Stimulated activated CD4-positive, alpha-beta T cell treated with anti-CD3 and anti-CD28 coated beads, Interleukin-1b, Interleukin-23, amount 100 ng/mL, for 1 hour (primary cell): ENCODE measurements at regions not wholly inside any gene's neighbourhood (a gene's known extent, or its start where the extent isn't known, plus 50 kb on each side); places are given as distances from the start of the nearest gene placed in this dataset.
"Not testable (repeated sequence)": the region's sequence is repeated elsewhere in the genome, so short reads cannot be mapped to it uniquely, and the experiment has no call there.

Source experiments
- DNase-seq, 2 donors: peaks; one replicate each; pipeline ENCODE4 v3.0.0-alpha.2; 2020; ENCODE audit warnings: low read depth in 2 of 2

DNA sequence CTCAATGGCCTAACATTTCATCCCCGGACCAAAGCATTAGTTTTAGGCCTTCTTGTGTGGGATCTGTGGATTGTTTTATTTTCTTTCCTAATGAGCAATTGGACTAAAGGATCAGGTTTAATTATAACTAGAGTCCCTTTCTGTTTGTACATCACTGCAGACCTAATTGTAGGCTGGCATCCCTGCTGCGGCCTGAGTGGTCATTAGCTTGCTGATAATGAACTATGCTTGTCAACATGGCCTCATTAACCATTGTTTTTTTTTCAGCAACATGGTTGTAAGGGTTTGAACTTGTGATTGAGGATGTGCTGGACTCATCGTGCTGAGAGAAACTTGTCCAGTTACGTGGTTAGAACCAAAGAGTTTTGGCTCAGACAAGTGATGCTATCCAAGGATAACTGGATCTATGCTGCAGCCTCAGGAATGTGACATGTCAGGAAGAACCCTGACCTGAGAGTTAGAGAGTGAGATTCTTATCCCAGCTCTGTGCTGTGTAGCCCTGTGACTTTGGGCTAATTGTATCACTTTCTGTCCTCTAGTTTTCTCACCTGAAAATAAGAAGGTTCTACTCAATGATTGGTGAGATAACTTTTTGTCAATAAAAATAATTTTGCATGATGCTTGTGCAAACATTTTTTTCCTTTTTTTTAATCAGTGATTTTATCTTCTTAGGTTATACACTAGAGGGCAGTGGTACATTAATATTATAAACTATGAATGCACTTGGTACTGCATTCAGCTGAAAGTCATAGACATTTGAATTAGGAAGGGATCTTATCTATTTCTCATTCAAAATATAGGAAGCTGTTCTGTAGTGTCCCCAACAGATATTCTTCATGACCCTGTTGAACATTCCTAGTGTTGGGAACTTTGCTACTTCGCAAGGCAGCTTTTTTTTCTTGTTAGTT is 140.9 kb downstream of the RNF144B start:
- no peak for DNase-seq

DNA sequence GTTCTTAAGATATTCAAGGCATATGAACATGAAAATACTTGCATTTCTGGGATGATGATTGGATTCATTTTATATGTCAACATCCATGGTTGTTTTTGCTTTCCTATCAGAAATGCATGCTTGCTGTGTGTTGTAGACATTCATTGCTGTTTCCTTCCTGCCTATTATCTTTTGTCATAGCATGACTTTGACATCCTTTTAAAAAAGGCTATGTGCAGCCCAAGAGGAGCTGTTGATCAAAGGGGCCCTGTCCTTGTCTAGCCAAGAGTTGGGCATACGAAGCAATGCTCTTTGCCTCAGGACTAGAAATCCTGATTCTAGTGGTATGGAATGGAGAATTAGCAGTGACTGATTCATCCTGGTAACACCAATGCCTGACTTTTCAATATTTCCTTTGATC is 143.1 kb downstream of the RNF144B start:
- no peak for DNase-seq

DNA sequence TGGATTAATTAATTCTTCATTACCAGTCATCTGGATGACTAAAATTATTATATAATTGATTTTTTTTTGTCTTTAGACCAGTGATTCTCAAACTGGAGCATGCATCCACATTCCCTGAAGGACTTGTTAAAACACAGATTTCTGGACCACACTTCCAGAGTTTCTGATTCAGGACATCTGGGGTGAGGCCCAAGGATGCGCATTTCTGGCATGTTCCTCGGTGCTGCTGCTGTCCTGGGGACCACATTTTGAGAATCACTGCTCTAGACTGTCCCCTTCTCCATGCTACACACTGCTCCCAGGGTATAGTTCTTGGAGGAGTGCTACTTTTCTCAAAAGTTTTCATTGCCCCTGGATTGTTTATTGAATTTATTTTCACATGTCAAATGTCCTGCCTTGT is 145.0 kb downstream of the RNF144B start:
- no peak for DNase-seq

DNA sequence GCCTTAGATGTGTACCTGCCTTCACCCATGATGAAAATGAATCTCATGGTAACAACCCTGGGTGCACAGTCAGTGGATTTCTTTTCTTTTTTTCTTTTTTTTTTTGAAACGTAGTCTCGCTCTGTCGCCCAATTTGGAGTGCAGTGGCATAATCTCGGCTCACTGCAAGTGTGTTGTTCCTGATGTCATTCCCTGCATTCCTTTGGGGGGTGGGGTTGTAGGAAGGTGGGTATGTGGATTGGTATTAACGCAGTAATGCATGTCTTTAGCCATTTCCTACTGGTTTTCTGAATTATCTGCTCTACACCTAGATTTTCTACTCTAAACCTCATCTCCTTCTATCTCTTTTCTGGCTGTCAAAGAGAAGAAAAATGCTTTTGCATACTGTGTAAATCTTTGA is 146.6 kb downstream of the RNF144B start:
- DNase-seq: no peak

DNA sequence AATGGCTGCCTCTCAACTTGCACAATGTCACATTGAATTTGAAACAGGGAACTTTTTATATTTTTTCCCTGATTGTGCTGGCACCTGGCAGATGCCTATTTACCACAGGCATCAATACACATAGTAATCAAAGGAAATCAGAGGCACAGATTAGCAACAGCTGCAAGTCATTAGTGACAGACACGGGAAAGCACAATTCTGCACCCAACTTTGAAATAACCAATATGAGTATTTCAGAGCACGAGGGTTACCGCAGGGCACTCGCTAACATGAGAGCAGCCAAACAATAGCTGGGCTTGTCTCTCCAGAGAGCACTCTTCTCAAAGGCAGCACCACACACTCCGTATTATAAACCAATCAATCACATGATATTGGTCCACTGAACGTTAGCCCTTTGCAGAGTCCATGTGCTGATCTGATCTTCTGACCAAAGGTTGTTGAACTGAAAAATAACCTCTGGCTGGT is 149.5 kb downstream of the RNF144B start:
- no peak for DNase-seq

DNA sequence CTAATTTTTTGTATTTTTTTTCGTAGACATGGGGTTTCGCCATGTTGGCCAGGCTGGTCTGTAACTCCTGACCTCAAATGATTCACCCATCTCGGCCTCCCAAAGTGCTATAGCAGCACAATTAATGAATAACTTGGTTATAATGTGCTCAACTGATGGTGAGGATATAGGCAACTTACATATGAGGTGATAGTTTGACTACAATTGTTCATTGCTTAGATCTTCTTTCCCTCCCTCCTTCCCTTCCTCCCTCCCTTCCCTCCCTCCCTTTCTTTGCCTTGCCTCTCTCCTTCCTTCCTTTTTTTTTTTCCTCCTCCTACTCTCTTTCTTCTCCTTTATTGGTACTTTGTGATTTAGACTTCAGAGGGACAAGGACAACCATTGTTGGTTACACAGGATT is 151.2 kb downstream of the RNF144B start:
- DNase-seq: no peak

DNA sequence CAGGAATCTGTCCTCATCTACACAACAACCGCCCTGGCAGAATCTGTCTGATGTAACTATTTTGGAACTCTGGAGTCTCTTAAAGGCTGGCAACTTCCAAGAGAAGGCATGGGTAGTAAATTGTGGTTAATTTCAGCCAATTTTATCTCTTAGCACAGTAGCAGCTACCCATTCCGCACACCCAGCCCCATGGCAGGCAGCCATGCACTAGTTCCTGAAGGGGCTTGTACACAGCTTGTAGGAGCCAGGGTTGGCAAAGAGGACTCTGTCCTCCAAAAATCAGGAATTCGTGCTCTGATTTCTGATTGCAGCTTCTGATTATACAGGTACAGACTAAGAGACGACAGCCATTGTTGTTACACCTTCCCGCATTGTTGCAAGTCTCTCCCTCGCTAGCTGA is 155.9 kb downstream of the RNF144B start:
- no peak for DNase-seq

DNA sequence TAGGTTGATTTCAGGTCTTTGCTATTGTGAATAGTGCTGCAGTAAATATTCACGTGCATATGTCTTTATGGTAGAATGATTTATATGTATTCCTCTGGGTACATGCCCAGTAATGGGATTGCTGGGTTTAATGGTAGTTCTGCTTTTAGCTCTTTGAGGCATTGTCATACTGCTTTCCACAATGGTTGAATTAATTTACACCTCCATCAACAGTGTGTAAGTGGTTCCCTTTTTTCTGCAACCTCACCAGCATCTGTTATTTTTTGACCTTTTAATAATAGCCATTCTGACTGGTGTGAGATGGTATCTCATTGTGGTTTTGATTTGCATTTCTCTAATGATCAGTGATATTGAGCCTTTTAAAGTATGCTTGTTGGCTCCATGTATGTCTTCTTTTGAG is 158.0 kb downstream of the RNF144B start:
- not testable (repeated sequence) for DNase-seq

DNA sequence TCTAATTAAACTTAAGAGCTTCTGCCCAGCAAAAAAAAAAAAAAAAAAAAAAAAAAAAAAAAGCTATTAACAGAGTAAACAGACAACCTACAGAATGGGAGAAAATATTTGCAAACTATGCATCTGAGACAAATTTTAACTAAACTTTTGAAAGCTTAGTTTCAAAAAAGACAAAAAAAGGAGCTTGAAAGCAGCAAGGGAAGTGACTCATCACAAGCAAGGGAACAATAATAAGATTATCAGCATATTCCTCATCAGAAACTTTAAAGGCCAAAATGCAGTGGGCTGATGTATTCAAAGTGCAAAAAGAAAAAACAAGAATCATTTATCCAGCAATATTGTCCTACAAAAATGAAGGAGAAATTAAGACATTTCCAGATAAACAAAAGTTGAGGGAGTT is 158.6 kb downstream of the RNF144B start:
- no peak for DNase-seq

DNA sequence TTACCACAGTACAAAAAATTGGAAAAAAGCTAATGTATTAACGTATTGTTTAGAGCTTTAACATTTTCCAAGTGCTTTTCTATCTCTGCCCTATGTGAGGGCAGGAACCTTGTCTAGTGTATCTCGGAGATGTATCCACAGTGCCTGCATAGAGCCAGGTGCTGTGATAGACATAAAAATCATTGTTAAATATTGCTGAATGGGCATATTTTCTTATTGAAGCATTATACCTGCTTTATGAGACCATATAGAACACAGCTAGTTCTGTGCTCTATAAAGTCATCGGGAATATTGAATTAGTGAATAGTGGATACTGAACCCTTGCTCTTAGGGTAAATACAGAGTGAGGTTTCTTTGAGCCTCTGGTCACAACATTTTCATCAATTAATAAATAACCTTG is 163.0 kb downstream of the RNF144B start:
- DNase-seq: no peak

DNA sequence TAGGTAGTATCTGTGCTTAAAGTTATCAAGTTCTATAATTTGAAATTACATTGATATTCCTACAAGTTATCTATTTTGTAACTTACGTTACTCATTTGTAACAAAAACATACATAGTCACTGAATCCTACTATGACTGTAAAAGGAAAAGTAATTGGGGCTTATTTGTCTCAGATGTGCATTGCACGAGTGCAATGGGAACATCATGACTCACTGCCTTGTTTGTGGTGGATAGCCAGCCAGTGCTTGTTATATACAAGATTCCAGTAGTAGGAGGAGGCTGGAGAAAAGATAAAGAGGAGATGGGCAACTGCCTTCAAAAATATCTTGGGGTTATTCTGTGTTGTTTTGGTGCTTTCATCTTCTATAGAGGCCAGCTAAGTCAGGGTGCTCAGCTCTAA is 164.1 kb downstream of the RNF144B start:
- no peak for DNase-seq

DNA sequence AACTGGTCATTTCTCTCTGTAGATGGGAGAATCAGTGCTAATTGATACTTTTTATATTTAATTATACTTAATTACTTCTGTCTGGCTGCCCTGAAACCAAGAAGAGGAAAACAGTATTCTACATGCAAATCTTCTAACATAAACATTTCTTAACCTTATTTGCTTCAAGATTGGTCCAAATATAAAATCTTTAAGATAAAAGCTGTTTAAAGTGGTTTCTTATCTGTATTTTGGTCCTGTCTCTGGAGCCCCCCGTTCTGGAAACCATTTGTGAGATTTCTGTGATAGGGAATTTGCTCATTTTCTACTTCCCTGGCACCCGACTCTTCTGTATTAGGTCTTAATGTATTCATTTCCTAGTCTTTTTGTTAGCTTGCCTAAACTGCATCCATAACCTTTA is 168.6 kb downstream of the RNF144B start:
- DNase-seq: no peak

DNA sequence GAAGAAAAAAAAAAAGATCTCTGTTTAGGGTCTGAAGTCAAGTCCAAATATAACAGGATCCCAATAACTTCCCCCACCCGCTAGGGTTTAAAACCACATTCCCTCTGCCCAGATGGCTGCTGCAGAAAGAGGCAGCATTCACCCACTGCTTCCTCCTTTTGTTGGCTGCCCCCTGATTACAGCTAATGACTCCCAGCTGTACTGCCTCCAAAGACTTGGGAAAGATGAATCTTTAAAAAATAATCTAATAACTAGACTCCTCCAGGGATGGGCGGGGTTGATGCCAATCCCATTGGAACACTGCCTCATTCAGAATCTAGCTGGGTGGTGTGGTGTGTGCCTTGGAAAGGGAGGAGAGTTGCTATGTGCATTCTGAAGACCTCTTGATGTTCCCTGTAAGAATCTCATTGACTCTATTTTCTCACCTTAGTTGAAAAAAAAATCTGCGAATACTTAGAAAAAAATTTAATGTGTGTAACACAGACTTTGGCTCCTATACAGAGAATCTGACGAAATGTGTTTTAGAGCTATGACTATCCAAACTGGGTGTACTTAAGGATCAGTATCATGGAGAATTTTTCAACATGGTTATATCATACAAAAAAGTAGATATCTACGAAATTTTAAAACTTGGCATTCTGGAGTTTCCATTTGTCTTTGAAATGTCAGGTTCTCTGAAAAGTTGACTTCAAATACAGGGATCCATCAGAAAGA is 174.0 kb downstream of the RNF144B start:
- no peak for DNase-seq

DNA sequence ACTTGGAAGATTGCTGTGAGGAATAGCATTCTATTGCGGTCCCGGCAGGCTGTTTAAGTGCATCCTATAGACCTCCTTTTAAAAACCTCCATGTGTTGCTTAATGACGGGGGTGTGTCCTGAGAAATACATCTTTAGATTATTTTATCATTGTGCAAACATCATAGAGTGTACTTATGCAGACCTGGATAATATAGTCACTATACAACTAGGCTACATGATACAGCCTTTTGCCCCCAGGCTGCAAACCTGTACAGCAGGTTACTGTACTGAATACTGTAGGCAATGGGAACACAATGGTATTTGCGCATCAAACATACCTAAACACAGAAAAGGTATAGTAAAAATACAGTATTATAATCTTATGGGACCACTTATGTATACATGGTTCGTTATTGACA is 175.6 kb downstream of the RNF144B start:
- DNase-seq: no peak

DNA sequence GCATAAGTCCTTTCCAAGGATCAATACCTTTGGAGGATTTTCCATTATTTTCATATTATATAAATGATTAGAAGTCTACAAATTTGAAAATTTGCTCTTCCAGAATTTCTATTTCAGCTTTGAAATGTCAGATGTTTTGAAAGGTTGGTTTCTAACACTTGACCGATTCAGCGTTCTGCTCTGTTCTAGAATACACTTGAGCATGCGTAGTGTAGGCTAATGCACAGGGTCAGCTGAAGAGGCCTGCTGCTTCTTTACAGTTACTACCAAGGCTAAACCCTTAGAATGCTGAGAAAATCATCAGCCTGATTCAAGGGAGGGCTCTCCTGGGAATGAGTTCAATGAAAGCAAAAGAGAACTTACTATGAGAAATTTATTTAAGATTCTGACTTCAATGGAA is 177.6 kb downstream of the RNF144B start:
- no peak for DNase-seq

DNA sequence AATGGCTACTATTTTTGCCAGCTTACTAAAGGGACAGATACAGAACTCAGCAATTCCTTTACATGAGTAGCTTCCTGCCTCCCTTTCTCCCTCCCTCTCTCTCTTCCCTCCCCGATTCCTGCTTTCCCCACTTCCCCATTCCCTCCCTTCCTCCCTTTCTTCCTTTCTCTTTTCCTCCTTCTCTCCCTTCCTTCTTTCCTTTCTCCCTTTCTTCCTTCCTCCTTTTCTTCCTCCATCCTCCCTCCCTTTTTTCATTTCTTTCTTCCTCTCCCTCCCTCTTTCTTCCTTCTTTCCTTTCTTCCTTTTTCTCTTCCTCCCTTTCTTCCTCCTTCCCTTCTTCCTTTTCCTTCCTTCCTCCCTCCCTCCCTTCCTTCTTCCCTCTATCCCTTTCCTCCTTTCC is 178.1 kb downstream of the RNF144B start:
- no peak for DNase-seq

DNA sequence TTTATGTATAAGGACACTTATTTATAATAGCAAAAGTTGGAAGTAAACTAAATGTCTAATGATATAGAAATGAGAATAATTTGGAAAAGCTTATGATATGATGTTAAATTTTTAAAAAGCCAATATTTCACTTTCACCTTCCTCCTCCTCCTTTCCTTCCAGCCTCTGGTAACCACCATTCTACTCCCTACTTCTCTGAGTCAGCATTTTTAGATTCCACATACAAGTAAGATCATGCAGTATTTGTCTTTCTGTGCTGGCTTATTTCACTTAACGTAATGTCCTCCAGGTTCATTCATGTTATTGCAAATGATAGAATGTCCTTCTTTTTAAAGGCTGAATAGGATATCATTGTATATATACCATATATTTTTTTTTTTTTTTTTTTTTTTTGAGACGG is 180.2 kb downstream of the RNF144B start:
- no peak for DNase-seq

DNA sequence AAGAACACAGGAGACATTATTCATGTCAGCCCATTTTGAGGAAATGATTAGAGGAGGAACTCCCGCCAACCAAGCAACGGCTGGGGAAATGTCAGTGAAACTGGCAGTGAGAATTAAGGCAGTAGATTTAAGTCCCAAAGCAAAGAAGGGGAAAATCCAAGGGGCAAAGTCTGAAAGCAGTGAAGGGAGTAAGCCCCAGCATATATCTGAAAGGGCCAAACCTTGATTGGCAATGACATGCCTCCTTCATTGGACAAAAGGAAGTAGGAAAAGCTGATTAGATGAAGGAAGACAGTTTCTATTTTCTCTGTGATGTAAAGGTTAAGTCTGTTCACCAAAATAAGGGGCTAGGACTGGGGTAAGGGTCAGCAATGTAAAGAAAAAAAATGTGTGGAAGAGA is 190.3 kb downstream of the RNF144B start:
- no peak for DNase-seq

DNA sequence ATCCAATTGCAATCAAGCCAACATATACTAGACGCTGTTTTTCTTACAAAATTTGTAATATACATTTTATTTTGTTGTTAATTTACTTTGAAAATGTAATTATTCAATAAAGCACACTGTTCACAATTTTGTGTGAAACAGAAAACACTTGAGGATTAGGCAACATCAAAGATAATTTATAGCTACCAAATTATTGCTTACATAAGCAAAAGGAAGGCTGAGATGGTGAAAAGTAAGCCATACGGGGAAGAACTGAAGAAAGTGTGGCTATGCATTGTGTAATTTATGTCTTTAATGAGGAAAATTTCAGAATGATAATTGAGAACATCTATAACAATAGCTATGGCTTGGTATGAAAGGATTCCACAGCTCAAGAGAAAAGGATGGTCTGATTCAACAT is 192.0 kb downstream of the RNF144B start:
- no peak for DNase-seq

DNA sequence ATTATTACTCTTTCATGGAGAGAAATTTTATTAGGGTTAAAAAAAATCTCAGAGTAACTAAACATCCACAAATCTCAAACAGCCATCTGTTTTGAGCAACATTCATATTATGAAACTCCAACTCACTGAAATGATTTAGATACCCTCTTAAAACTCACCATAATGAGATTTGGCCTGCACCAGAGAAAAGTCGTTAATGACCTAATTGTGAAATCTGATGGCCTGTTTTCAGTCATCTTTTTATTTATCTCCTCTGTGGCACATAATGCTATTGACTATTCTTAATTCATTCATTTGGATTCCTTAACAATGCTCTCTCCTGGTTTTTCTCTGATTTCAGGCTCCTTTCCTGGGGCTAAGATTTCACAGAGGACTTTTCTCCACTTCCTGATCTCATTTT is 192.7 kb downstream of the RNF144B start:
- no peak for DNase-seq

DNA sequence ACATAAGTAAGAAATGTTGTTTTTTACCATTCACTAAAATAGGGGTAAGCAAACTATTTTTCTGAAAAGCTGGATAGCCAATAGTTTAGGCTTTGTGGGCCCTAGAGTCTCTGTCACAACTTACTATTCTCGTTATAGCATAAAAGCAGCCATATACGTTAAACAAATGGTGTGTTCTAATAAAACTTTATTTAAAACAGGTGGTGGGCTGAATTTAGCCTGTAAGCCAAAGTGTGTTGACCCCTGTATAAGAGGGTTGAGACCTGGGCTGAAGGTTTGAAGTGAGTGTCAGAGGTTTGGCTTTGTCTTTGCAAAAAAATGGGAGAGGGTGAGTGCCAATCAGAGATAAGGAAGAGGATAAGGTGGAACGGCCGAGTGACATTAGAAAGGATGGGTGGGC is 197.2 kb downstream of the RNF144B start:
- DNase-seq: no peak

DNA sequence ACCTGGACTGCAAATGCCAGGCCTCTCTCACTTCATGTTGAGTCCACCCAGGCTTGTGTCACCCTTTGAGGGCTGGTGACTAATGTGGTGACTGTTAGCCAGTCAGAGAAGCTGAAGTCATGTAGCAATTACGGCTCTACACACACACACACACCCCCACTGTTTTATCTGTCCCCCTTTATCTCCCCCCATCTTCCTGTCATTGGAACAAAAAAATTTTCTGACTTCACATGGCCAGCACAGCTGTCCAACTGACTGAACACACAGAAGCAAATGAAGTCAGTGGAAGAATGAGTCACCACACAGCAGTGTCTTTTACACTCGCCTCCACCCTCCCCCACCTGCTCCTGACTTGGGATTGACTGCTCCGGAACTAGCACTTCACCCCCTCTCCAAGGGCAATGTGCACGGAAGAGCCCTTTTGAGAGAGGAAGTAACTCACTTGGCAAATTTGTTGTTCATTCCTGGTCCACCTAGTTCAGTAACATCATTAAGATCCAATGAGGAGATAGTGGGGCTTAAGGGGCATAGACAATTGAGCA is 198.0 kb downstream of the RNF144B start:
- DNase-seq: no peak

DNA sequence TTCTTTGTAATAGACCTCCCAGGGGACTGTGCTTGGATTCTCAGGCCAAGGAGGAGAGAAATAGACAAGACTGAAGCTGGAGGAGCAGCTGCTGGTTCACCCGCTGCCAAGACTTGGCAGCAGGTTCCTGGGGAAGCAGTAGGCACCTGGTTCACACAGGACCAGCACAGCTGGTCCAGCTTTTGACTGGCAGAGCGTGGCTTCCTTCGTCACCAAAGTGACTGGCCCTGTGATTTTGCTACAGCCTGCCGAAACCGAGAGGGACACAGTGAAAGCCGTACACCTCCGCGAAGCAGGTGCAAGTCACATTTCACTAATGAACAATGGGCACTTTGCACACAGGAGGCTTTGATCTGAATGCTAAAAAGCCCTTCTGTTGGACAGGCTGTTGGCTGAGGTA is 199.0 kb downstream of the RNF144B start:
- no peak for DNase-seq
